ENCODE measurements at regions not wholly inside any gene's neighbourhood (a gene's known extent, or its start where the extent isn't known, plus 50 kb on each side); places are given as distances from the start of the nearest gene placed in this dataset.

DNA sequence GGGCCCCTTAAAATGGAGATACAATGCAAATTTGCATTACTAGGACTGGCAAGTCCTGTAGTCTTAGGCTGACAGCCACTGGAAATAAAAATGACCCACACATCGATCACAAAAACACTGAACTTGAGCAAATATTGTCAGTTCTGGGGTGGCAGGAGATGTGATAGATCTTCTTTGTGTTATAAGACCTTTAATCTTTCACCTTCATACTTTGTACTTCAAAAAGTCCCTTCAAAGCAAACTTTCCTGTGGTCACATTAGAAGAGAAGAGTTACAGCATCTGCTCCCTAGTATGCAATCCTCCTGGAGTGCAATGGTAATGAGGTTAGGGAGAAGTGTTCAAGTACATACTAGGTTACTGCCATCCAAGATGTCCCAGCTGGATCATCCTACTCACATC, 149.4 kb upstream of the KCNMB2 start:
- TF ChIP-seq POLR2AphosphoS5 (IDR thresholded peaks at IDR 0.05; ENCODE audit: borderline replicate concordance, low read depth, low read length) (no peak), EZH2 (IDR thresholded peaks at IDR 0.05) (no peak)

Data from SK-N-MC (cell line).